ENCODE measurements at regions not wholly inside any gene's neighbourhood (a gene's known extent, or its start where the extent isn't known, plus 50 kb on each side); places are given as distances from the start of the nearest gene placed in this dataset.
"Not testable (repeated sequence)": the region's sequence is repeated elsewhere in the genome, so short reads cannot be mapped to it uniquely, and the experiment has no call there.

- Mint-ChIP-seq H3K4me3 (no peak overlapping the region), H3K27me3 (no peaks in the 10 kb centered on the region), H3K4me1 (no peaks in the 10 kb centered on the region), H3K36me3 (no peaks in the 10 kb centered on the region), H3K27ac (no peak overlapping the region), H3K9me3 (peaks cover 9% of the 10 kb centered on the region)
- DNase-seq, result no peak
These were observed 195.1 kb upstream of the TOX3 start for GRCh38 chr16:52742052-52742451.

GRCh38 chr16:52741351-52741750 is 194.4 kb upstream of the TOX3 start:
- H3K27ac Mint-ChIP-seq, result no peak overlapping the region
- H3K4me3 Mint-ChIP-seq, result no peak overlapping the region
- no peaks in the 10 kb centered on the region for H3K36me3 Mint-ChIP-seq
- H3K27me3 Mint-ChIP-seq, result no peaks in the 10 kb centered on the region
- peaks cover 9% of the 10 kb centered on the region for H3K9me3 Mint-ChIP-seq
- DNase-seq, result no peak
- H3K4me1 Mint-ChIP-seq, result no peaks in the 10 kb centered on the region

- Mint-ChIP-seq H3K4me3 (no peak overlapping the region), H3K36me3 (no peaks in the 10 kb centered on the region), H3K27me3 (no peaks in the 10 kb centered on the region), H3K4me1 (no peaks in the 10 kb centered on the region), H3K27ac (no peak overlapping the region), H3K9me3 (peaks cover 9% of the 10 kb centered on the region)
- no peak for DNase-seq
These were observed 193.8 kb upstream of the TOX3 start for GRCh38 chr16:52740766-52741165.

GRCh38 chr16:52740333-52740732 is 193.4 kb upstream of the TOX3 start:
- H3K36me3 Mint-ChIP-seq, result no peaks in the 10 kb centered on the region
- H3K4me3 Mint-ChIP-seq, result no peak overlapping the region
- no peak overlapping the region for H3K27ac Mint-ChIP-seq
- no peaks in the 10 kb centered on the region for H3K4me1 Mint-ChIP-seq
- no peak for DNase-seq
- H3K27me3 Mint-ChIP-seq, result no peaks in the 10 kb centered on the region
- peaks cover 9% of the 10 kb centered on the region for H3K9me3 Mint-ChIP-seq

- H3K4me1 Mint-ChIP-seq, H3K9me3 Mint-ChIP-seq, H3K36me3 Mint-ChIP-seq, DNase-seq, H3K27me3 Mint-ChIP-seq, H3K4me3 Mint-ChIP-seq, H3K27ac Mint-ChIP-seq: not testable (repeated sequence)
These were observed 192.0 kb upstream of the TOX3 start for GRCh38 chr16:52738992-52739391.

GRCh38 chr16:52731219-52731875 is 184.4 kb upstream of the TOX3 start:
- Mint-ChIP-seq H3K27ac (no peak overlapping the region), H3K4me1 (no peaks in the 10 kb centered on the region), H3K4me3 (no peak overlapping the region), H3K9me3 (no peaks in the 10 kb centered on the region), H3K27me3 (no peaks in the 10 kb centered on the region), H3K36me3 (no peaks in the 10 kb centered on the region)
- no peak for DNase-seq

GRCh38 chr16:52729731-52730130 is 182.8 kb upstream of the TOX3 start:
- H3K36me3 Mint-ChIP-seq, result no peaks in the 10 kb centered on the region

GRCh38 chr16:52727849-52728248 is 180.9 kb upstream of the TOX3 start:
- Mint-ChIP-seq H3K27me3 (no peaks in the 10 kb centered on the region), H3K4me3 (no peak overlapping the region), H3K27ac (no peak overlapping the region), H3K4me1 (no peaks in the 10 kb centered on the region), H3K36me3 (no peaks in the 10 kb centered on the region), H3K9me3 (no peaks in the 10 kb centered on the region)
- no peak for DNase-seq

More at GRCh38 chr16:52729731-52730130, 182.8 kb upstream of the TOX3 start:
- no peak overlapping the region for H3K27ac Mint-ChIP-seq
- no peaks in the 10 kb centered on the region for H3K9me3 Mint-ChIP-seq
- no peak overlapping the region for H3K4me3 Mint-ChIP-seq
- DNase-seq, result no peak
- H3K4me1 Mint-ChIP-seq, result no peaks in the 10 kb centered on the region
- no peaks in the 10 kb centered on the region for H3K27me3 Mint-ChIP-seq

GRCh38 chr16:52727441-52727840 is 180.5 kb upstream of the TOX3 start:
- Mint-ChIP-seq H3K4me1 (no peaks in the 10 kb centered on the region), H3K36me3 (no peaks in the 10 kb centered on the region), H3K9me3 (no peaks in the 10 kb centered on the region), H3K27ac (no peak overlapping the region), H3K27me3 (no peaks in the 10 kb centered on the region), H3K4me3 (no peak overlapping the region)
- DNase-seq, result no peak

- DNase-seq, result no peak
- H3K9me3 Mint-ChIP-seq, result no peaks in the 10 kb centered on the region
- H3K4me1 Mint-ChIP-seq, result no peaks in the 10 kb centered on the region
- no peak overlapping the region for H3K4me3 Mint-ChIP-seq
- H3K27ac Mint-ChIP-seq, result no peak overlapping the region
- H3K27me3 Mint-ChIP-seq, result no peaks in the 10 kb centered on the region
- H3K36me3 Mint-ChIP-seq, result no peaks in the 10 kb centered on the region
These were observed 178.5 kb upstream of the TOX3 start for GRCh38 chr16:52725461-52725860.

GRCh38 chr16:52725043-52725442 is 178.1 kb upstream of the TOX3 start:
- no peak for DNase-seq
- no peak overlapping the region for H3K27ac Mint-ChIP-seq
- H3K9me3 Mint-ChIP-seq, result no peaks in the 10 kb centered on the region
- no peaks in the 10 kb centered on the region for H3K27me3 Mint-ChIP-seq
- no peak overlapping the region for H3K4me3 Mint-ChIP-seq
- H3K4me1 Mint-ChIP-seq, result no peaks in the 10 kb centered on the region
- H3K36me3 Mint-ChIP-seq, result no peaks in the 10 kb centered on the region

- Mint-ChIP-seq H3K27me3 (no peaks in the 10 kb centered on the region), H3K27ac (no peak overlapping the region), H3K4me1 (no peaks in the 10 kb centered on the region)
These were observed 174.4 kb upstream of the TOX3 start for GRCh38 chr16:52721331-52721730.

GRCh38 chr16:52718046-52718445 is 171.1 kb upstream of the TOX3 start:
- Mint-ChIP-seq H3K36me3 (no peaks in the 10 kb centered on the region), H3K4me1 (no peaks in the 10 kb centered on the region), H3K27me3 (no peaks in the 10 kb centered on the region), H3K27ac (no peak overlapping the region), H3K4me3 (no peak overlapping the region), H3K9me3 (peaks cover 1% of the 10 kb centered on the region)
- DNase-seq, result no peak

More at GRCh38 chr16:52721331-52721730, 174.4 kb upstream of the TOX3 start:
- no peak overlapping the region for H3K4me3 Mint-ChIP-seq
- no peak for DNase-seq
- H3K9me3 Mint-ChIP-seq, result peaks cover 1% of the 10 kb centered on the region
- H3K36me3 Mint-ChIP-seq, result no peaks in the 10 kb centered on the region

GRCh38 chr16:52713740-52714139 is 166.8 kb upstream of the TOX3 start:
- no peaks in the 10 kb centered on the region for H3K36me3 Mint-ChIP-seq

GRCh38 chr16:52709306-52709705 is 162.4 kb upstream of the TOX3 start:
- H3K36me3 Mint-ChIP-seq, result no peaks in the 10 kb centered on the region
- no peaks in the 10 kb centered on the region for H3K4me1 Mint-ChIP-seq
- no peak overlapping the region for H3K4me3 Mint-ChIP-seq
- DNase-seq, result no peak
- H3K27me3 Mint-ChIP-seq, result no peaks in the 10 kb centered on the region
- H3K9me3 Mint-ChIP-seq, result no peaks in the 10 kb centered on the region
- H3K27ac Mint-ChIP-seq, result no peak overlapping the region

More at GRCh38 chr16:52713740-52714139, 166.8 kb upstream of the TOX3 start:
- no peak overlapping the region for H3K4me3 Mint-ChIP-seq
- H3K4me1 Mint-ChIP-seq, result no peaks in the 10 kb centered on the region
- peaks cover 1% of the 10 kb centered on the region for H3K9me3 Mint-ChIP-seq
- no peaks in the 10 kb centered on the region for H3K27me3 Mint-ChIP-seq
- no peak for DNase-seq
- no peak overlapping the region for H3K27ac Mint-ChIP-seq

GRCh38 chr16:52708476-52708875 is 161.5 kb upstream of the TOX3 start:
- H3K27me3 Mint-ChIP-seq, result no peaks in the 10 kb centered on the region
- no peak overlapping the region for H3K4me3 Mint-ChIP-seq
- no peaks in the 10 kb centered on the region for H3K4me1 Mint-ChIP-seq
- DNase-seq, result no peak
- H3K9me3 Mint-ChIP-seq, result no peaks in the 10 kb centered on the region
- H3K27ac Mint-ChIP-seq, result no peak overlapping the region
- no peaks in the 10 kb centered on the region for H3K36me3 Mint-ChIP-seq
